Pancreas (tissue), 10 donors: ENCODE measurements at regions not wholly inside any gene's neighbourhood (a gene's known extent, or its start where the extent isn't known, plus 50 kb on each side); places are given as distances from the start of the nearest gene placed in this dataset.

ENCODE experiments used
- ATAC-seq, 4 donors: fragments of 200-7000 bp; cut with Tn5 transposase; one replicate each; pipeline versions ENCODE4 v1.8.0 to v1.9.1; 2020; ENCODE audit warnings: mild to moderate bottlenecking in 4 of 4, moderate library complexity in 4 of 4
- DNase-seq, 6 donors: peaks; one replicate each; pipeline ENCODE4 v3.0.0-alpha.2; 2020
- FAIRE-seq: peaks from 2 replicates; lab custom pipeline; 2012; peaks lifted over from hg19 to GRCh38; lab: Jason Lieb, UNC
- H3K27ac ChIP-seq, 4 donors: fragments of 200-600 bp; sonication (generic); 1 replicate in 3 of 4; 2 replicates in 1 of 4; pipeline versions ENCODE4 v1.5.0 to v1.8.0; 2020
- H3K27me3 ChIP-seq, 4 donors: fragments of 200-600 bp; one replicate each; pipeline ENCODE4 v1.8.0; 2021
- H3K36me3 ChIP-seq, 3 donors: fragments of 200-600 bp; sonication (generic) in 1 of 3; one replicate each; pipeline versions ENCODE4 v1.5.0 to v1.8.0; 2020 to 2021
- H3K4me1 ChIP-seq, 3 donors: fragments of 200-600 bp; one replicate each; pipeline ENCODE4 v1.8.0; 2021
- H3K4me3 ChIP-seq, 4 donors: fragments of 200-600 bp; sonication (generic) in 2 of 4; one replicate each; pipeline versions ENCODE4 v1.5.0 to v1.8.0; 2020 to 2021
- H3K9me3 ChIP-seq, 4 donors: fragments of 200-600 bp; one replicate each; pipeline ENCODE4 v1.8.0; 2021
- WGBS, 2 donors: extraction: QIAGEN DNeasy Blood & Tissue Kit; methylation state at CpG; one replicate each; pipeline ENCODE4 v1.1.7; 2013; 5-methylcytosine and 5-hydroxymethylcytosine counted together
- intact Hi-C, 3 donors: fragments of 100-400 bp; cut with DNase I; formaldehyde crosslinking; loops; one replicate each; pipeline versions ENCODE4 v1.11.1 to v1.14.2; 2022
- TF ChIP-seq, protein P1 (sequence below), 4 donors: fragments of 200-600 bp; sonication (generic) in 3 of 4; IDR thresholded peaks; one replicate each; pipeline versions ENCODE4 v1.5.0 to v1.8.0; 2021; ENCODE audit warnings: antibody characterized with exemption in 4 of 4
- donor health status: healthy with polysubstance abuse.
- donor health status: DM: no; HTN: no; CAD: no; lungs with moderate emphysema.
- donor health status: DM: no; HTN: no; CAD: no.
- donor health status: control.
- donor health status: control.
- donor health status: Bipolar disorder and iron deficiency.
- donor health status: DM: yes; HTN: yes; CAD: no.
- donor health status: DM: no; HTN: no; CAD: no.
- donor health status: DM: no; HTN: no; CAD: no.
- donor health status: DM: yes; HTN: yes; CAD: no.

DNA sequence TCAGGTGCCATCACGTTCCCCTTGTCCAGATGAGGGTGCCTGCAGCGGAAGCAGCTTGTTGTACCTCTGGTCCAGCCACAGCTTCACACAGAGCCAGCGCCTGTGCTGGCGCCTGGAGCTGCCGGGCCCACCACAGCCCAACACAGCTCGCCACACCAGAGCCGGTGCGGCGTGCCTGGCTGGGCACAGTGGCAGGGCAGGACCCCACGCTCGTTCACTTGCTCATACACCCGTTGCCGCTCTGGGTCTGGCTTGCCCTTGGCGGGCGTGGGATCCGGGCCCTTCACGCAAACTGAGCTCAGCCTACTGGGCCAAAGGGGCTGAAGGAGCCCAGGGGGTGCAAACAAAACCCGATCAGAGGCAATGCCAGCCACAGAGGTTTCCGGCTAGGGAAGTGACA lies 492.5 kb upstream of the MANEA start:
- ATAC-seq, result no peak
- H3K9me3 ChIP-seq, result no peaks in the 10 kb centered on the region
- TF ChIP-seq, protein P1, sequence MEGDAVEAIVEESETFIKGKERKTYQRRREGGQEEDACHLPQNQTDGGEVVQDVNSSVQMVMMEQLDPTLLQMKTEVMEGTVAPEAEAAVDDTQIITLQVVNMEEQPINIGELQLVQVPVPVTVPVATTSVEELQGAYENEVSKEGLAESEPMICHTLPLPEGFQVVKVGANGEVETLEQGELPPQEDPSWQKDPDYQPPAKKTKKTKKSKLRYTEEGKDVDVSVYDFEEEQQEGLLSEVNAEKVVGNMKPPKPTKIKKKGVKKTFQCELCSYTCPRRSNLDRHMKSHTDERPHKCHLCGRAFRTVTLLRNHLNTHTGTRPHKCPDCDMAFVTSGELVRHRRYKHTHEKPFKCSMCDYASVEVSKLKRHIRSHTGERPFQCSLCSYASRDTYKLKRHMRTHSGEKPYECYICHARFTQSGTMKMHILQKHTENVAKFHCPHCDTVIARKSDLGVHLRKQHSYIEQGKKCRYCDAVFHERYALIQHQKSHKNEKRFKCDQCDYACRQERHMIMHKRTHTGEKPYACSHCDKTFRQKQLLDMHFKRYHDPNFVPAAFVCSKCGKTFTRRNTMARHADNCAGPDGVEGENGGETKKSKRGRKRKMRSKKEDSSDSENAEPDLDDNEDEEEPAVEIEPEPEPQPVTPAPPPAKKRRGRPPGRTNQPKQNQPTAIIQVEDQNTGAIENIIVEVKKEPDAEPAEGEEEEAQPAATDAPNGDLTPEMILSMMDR (IDR thresholded peaks at IDR 0.05), result no peak

DNA sequence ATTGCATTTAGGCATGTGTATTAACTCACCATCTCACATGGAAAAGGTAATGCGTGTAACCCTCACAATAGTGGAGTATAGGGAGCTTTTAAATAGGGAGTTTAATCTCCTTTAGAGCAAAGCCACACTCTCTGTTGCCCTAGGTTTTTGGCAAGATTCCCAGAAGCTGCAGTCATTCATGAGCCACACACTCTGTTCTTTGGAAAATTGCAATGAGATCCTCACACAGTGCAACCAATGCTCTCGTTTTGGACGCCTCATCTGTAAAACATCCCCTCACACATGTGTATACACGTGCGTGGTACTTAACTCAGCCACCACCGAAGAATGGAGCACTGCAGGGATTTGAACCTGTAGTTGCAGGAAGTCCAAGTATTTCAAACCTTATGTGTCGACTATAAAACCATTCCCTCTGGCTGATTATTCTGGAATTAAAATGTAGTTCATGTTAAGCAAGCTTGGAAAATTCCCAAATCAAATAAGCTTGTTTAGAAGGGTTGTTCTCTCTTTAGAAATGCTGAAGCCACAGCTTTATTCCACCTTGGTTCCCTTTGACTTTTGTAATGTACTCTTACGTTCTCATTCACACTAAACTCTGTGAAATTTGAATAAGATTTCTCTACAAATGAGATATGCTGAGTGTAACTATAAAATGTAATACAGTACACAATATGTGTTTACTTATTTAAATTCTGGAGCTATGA lies 489.8 kb upstream of the MANEA start:
- Histone ChIP-seq H3K36me3 (no peaks in the 10 kb centered on the region), H3K4me3 (no peak overlapping the region), H3K27me3 (peaks cover 0 to 4% (median 0%) of the 10 kb centered on the region in 4 donors), H3K27ac (no peak overlapping the region), H3K9me3 (no peaks in the 10 kb centered on the region), H3K4me1 (no peaks in the 10 kb centered on the region)
- intact Hi-C loops, result no loop called here
- FAIRE-seq (no peak), ATAC-seq (peak in 3 of 4 donors; percentile 53 to 69 (median 64)), DNase-seq (no peak)
- WGBS, 2 donors, result 23 to 24% methylated on average over 8 of the region's 8 CpGs
- TF ChIP-seq, protein P1 (IDR thresholded peaks at IDR 0.05), result no peak

More for the DNA sequence above, 492.5 kb upstream of the MANEA start:
- peaks cover 0 to 6% (median 0%) of the 10 kb centered on the region in 4 donors for H3K27me3 ChIP-seq
- WGBS, 2 donors, result 94 to 95% methylated on average over 19 of the region's 19 CpGs
- FAIRE-seq (no peak), DNase-seq (peak in 1 of 6 donors; percentile 67)
- intact Hi-C loops, result no loop called here
- H3K4me3 ChIP-seq, result no peak overlapping the region
- H3K27ac ChIP-seq, result no peak overlapping the region
- no peaks in the 10 kb centered on the region for H3K36me3 ChIP-seq
- no peaks in the 10 kb centered on the region for H3K4me1 ChIP-seq

DNA sequence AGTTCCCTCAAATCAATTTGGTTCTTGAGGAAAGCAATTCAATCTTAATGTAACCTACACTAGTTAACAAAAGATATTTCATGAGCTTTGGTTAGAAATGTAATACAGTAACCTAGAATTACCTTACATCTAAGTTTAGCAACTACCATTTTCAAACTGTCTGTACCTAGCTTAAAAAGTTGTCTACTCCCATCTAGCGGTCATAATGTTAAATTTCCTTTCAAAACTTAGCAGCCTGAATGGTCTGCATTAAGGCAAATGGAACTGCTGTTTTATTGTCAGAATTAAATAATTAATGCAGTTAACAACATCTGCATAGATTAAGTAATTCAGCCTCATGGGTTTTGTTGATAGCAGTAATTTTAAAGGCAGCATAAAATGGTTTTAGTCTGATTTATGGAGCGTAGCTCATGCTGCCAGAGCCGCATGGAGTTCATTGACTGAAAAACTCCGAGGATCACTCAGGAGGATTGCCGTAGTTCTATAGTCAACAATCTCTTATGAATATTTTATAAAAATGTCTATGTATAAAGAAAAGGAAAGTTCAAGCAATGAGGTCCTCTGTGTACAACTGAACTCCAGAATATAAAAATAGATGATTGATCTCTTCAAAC lies 485.4 kb upstream of the MANEA start:
- Histone ChIP-seq H3K36me3 (no peaks in the 10 kb centered on the region), H3K9me3 (no peaks in the 10 kb centered on the region), H3K27me3 (peaks cover 0 to 10% (median 0%) of the 10 kb centered on the region in 4 donors), H3K4me1 (no peaks in the 10 kb centered on the region), H3K27ac (no peak overlapping the region), H3K4me3 (no peak overlapping the region)
- TF ChIP-seq, protein P1 (IDR thresholded peaks at IDR 0.05), result peak; percentile 21 to 39 (median 28)
- FAIRE-seq (no peak), DNase-seq (no peak), ATAC-seq (peak in 3 of 4 donors; percentile 70 to 72 (median 71))
- WGBS, 2 donors, result 51 to 60% methylated on average over 5 of the region's 5 CpGs
- intact Hi-C loops, result no loop called here

- H3K4me3 ChIP-seq, result no peak overlapping the region
- no peaks in the 10 kb centered on the region for H3K4me1 ChIP-seq
- intact Hi-C loops, result no loop called here
- peaks cover 0 to 10% (median 0%) of the 10 kb centered on the region in 4 donors for H3K27me3 ChIP-seq
- DNase-seq (no peak), FAIRE-seq (no peak), ATAC-seq (no peak)
- H3K36me3 ChIP-seq, result no peaks in the 10 kb centered on the region
- H3K9me3 ChIP-seq, result no peaks in the 10 kb centered on the region
- 48 to 54% methylated on average over 4 of the region's 4 CpGs for WGBS, 2 donors
- TF ChIP-seq, protein P1 (IDR thresholded peaks at IDR 0.05), result no peak
- H3K27ac ChIP-seq, result no peak overlapping the region
These were observed 484.2 kb upstream of the MANEA start for GRCh38 chr6:95093154-95093553.
